ENCODE measurements at regions not wholly inside any gene's neighbourhood (a gene's known extent, or its start where the extent isn't known, plus 50 kb on each side); places are given as distances from the start of the nearest gene placed in this dataset.

DNA sequence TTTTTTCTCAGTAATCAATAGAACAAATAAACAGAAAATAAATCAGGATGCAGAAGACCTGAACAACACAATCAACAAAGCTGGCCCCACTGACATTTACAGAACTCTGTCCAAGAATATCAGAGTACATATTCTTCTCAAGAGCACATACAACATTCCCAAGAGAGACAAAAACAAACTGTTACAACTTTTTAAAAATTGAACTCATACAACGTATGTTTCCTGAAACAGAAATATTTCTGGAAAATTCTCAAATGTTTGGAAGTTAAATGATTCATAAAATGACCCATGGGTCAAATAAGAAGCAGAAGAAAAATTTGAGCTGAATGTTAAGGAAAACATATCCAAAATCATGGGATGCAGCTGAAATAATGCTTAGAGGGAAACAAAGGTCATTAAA, 93.9 kb upstream of the VIPR2 start:
- no peak for DNase-seq (ENCODE audit: extremely low read depth, insufficient read length)
- no peaks in the 10 kb centered on the region for H3K27me3 ChIP-seq (replicated peaks; ENCODE audit: control insufficient read depth, insufficient read depth, low read length)
- no peak overlapping the region for H3K4me3 ChIP-seq (replicated peaks; ENCODE audit: low read depth, low read length)
- TF ChIP-seq, protein P1, sequence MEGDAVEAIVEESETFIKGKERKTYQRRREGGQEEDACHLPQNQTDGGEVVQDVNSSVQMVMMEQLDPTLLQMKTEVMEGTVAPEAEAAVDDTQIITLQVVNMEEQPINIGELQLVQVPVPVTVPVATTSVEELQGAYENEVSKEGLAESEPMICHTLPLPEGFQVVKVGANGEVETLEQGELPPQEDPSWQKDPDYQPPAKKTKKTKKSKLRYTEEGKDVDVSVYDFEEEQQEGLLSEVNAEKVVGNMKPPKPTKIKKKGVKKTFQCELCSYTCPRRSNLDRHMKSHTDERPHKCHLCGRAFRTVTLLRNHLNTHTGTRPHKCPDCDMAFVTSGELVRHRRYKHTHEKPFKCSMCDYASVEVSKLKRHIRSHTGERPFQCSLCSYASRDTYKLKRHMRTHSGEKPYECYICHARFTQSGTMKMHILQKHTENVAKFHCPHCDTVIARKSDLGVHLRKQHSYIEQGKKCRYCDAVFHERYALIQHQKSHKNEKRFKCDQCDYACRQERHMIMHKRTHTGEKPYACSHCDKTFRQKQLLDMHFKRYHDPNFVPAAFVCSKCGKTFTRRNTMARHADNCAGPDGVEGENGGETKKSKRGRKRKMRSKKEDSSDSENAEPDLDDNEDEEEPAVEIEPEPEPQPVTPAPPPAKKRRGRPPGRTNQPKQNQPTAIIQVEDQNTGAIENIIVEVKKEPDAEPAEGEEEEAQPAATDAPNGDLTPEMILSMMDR (IDR thresholded peaks at IDR 0.05; ENCODE audit: insufficient read depth, low read length, poor library complexity, severe bottlenecking), result no peak
- H3K36me3 ChIP-seq (ENCODE audit: control insufficient read depth, insufficient read depth, low read length), result no peaks in the 10 kb centered on the region

DNA sequence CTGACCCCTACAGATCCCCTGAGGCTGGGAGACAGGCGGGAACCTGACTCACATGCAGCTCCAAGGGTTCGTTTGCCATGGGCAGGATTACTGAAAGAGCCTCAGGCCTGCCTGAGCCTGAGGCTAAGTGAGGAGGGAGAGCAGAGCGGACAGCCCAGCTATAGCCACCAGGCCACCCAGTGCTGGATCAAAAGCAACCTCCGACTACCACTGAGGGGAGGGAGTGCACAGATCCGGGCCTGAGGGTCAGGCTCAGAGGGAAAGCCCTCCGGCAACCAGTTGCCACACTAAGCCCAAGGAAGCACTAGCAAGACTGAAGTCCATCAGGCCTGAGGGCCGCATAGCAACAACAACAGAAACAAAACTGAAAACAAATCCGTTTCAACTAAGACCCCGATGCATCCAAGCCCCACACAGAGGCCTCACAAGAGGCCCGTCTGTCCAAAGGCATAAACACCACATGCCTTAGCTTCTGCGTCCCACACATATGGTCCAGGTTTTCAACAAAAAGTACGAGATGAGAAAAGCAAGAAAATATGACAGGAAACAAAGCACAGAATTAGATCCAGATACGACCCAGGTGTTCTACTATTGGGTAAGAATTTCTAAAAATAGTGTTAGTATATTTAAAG, 92.5 kb upstream of the VIPR2 start:
- Histone ChIP-seq H3K27me3 (replicated peaks; ENCODE audit: control insufficient read depth, insufficient read depth, low read length) (no peaks in the 10 kb centered on the region), H3K36me3 (ENCODE audit: control insufficient read depth, insufficient read depth, low read length) (no peaks in the 10 kb centered on the region), H3K4me3 (replicated peaks; ENCODE audit: low read depth, low read length) (no peak overlapping the region)
- TF ChIP-seq, protein P1 (IDR thresholded peaks at IDR 0.05; ENCODE audit: insufficient read depth, low read length, poor library complexity, severe bottlenecking), result no peak
- no peak for DNase-seq (ENCODE audit: extremely low read depth, insufficient read length)

DNA sequence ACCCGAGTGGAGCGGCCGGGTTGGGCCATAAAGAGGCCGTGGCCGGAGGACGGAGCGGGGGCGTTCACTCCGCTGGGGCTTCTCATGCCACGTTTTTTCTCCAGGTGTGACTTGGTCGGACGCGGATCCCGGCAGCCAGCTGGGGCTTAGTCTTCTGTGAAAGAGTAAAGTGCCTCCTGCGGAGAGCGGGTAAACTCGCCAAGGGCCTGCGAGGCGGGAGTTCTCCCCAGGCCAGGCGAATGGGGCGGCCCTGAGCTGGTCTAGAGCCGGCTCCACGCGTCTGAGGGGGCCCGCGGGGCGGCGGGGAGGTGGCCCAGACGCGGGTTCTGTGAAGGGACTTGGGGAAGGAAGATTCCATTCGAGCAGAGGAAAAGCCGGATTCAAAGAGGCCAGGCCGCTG, 86.3 kb upstream of the VIPR2 start:
- Histone ChIP-seq H3K27me3 (replicated peaks; ENCODE audit: control insufficient read depth, insufficient read depth, low read length) (no peaks in the 10 kb centered on the region), H3K4me3 (replicated peaks; ENCODE audit: low read depth, low read length) (no peak overlapping the region), H3K36me3 (ENCODE audit: control insufficient read depth, insufficient read depth, low read length) (no peaks in the 10 kb centered on the region)
- TF ChIP-seq, protein P1 (IDR thresholded peaks at IDR 0.05; ENCODE audit: insufficient read depth, low read length, poor library complexity, severe bottlenecking), result no peak
- no peak for DNase-seq (ENCODE audit: extremely low read depth, insufficient read length)

DNA sequence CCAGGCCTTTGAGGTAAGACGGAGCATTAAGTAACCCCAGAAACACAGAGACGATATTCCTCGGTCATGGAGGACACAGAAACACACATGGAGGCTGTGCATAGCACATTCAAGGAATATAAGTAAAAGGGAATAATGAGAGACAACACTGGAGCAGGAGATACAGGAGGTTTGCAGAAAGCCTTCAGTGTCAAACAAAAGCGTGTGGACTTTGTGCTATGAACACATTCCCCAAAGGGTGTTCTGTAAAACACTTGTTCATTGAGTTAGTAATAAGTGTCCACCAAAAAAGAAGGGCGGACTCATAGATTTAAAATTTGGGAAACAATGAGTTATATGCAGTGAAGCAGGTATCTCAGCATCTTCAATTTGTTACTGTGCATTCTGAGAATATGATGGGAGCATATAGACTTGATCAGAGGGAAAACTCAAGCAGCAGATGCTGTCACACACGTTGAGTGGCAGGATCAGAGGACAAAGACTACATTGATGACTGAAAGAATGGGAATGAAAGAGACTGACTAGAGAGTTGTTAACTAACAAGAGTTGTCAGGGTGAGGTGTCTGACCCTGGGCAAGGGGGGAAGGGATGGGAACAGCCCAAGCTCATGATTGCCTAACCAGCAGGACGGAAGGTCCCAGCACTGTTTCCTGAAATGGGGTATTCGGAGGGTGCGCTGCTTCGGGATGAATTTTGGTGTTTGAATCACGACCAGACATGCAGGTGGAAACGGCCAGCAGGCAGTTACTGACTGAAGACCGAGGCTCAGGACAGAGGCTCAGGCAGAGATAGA, 85.2 kb upstream of the VIPR2 start:
- Histone ChIP-seq H3K36me3 (ENCODE audit: control insufficient read depth, insufficient read depth, low read length) (no peaks in the 10 kb centered on the region), H3K27me3 (replicated peaks; ENCODE audit: control insufficient read depth, insufficient read depth, low read length) (no peaks in the 10 kb centered on the region), H3K4me3 (replicated peaks; ENCODE audit: low read depth, low read length) (no peak overlapping the region)
- DNase-seq (ENCODE audit: extremely low read depth, insufficient read length), result no peak
- TF ChIP-seq, protein P1 (IDR thresholded peaks at IDR 0.05; ENCODE audit: insufficient read depth, low read length, poor library complexity, severe bottlenecking), result no peak

DNA sequence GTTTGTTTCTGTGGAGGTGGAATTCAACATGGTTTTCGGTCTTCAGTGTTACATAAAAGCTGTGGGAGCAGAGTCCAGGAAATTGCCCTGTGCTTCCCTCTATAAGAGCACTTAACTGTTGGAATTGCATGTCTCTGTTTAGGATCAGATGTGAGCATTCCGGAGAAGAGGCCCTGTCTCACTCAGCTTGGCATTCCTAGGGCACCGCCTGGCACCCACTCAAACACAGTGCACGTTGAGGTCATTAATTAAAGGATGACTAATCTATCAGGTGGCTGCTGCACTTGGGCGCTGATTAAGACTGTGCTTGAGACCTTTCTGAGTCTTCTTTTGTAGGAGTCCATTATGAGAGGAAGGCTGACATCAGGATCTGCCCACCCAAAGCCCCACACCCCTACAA, 82.8 kb upstream of the VIPR2 start:
- Histone ChIP-seq H3K36me3 (ENCODE audit: control insufficient read depth, insufficient read depth, low read length) (no peaks in the 10 kb centered on the region), H3K27me3 (replicated peaks; ENCODE audit: control insufficient read depth, insufficient read depth, low read length) (no peaks in the 10 kb centered on the region), H3K4me3 (replicated peaks; ENCODE audit: low read depth, low read length) (no peak overlapping the region)
- TF ChIP-seq, protein P1 (IDR thresholded peaks at IDR 0.05; ENCODE audit: insufficient read depth, low read length, poor library complexity, severe bottlenecking), result no peak
- DNase-seq (ENCODE audit: extremely low read depth, insufficient read length), result no peak

Data from GM06990 (cell line).